HCT116 (cell line): ENCODE measurements at regions not wholly inside any gene's neighbourhood (a gene's known extent, or its start where the extent isn't known, plus 50 kb on each side); places are given as distances from the start of the nearest gene placed in this dataset.
A peak's percentile ranks its signal among the peaks of the same experiment; 100 is the strongest.

Experiments
- ATAC-seq: fragments of 200-7000 bp; cut with Tn5 transposase; 2 replicates; pipeline ENCODE4 v1.9.1; 2020; ENCODE audit warnings: mild to moderate bottlenecking, moderate library complexity
- BruUV-seq: library from RNA; stranded (reverse); fragments of 400-500 nt; replicated peaks from 2 replicates; lab custom pipeline; 2021; lab: Mats Ljungman, UMichigan
- CTCF ChIA-PET: fragments of 300-600 bp; sonication (Branson Sonifier 250); formaldehyde crosslinking; loops from one replicate; lab custom pipeline; 2021; ENCODE audit warnings: antibody characterized with exemption; lab: Charles Lee
- POLR2A ChIA-PET: fragments of 300-600, 350-600 bp; sonication (Branson Sonifier 250); formaldehyde crosslinking; loops from one replicate; lab custom pipeline; 2021; ENCODE audit warnings: antibody characterized with exemption; lab: Charles Lee
- RAD21 ChIA-PET, 2 experiments: fragments of 300-600 bp; sonication (Branson Sonifier 250); formaldehyde crosslinking; loops; one replicate each; lab custom pipeline; 2023; ENCODE audit warnings: low total read pairs in 2 of 2; ENCODE audit not compliant: uncharacterized antibody in 2 of 2, unreplicated experiment in 2 of 2, low non-redundant PET in 1 of 2; lab: Charles Lee
- DNase-seq: peaks from one replicate; pipeline ENCODE4 v3.0.0-alpha.2; 2010; ENCODE audit warnings: low read depth, low spot score
- H2AFZ ChIP-seq: fragments of 200-600 bp; shearing (Covaris generic), sonication (generic); 2 replicates; pipeline ENCODE4 v1.6.1; 2017; ENCODE audit warnings: low read depth, mixed run types, mixed read lengths, antibody characterized with exemption, low read length; ENCODE audit not compliant: poor library complexity, severe bottlenecking
- H3K27ac ChIP-seq: 2 replicates; pipeline ENCODE4 v1.5.1; 2012; ENCODE audit warnings: low read depth, low read length
- H3K27me3 ChIP-seq: fragments of 200-600 bp; sonication (generic); 2 replicates; pipeline ENCODE4 v1.6.1; 2016; ENCODE audit warnings: mixed run types, low read length, mixed read lengths; ENCODE audit not compliant: insufficient read depth
- H3K36me3 ChIP-seq, 2 experiments: fragments of 200-500 bp in 1 of 2; fragments of 200-600 bp in 1 of 2; sonication (Bioruptor generic) in 1 of 2; sonication (generic) in 1 of 2; 2 replicates each; pipeline versions ENCODE4 v1.5.1 to v1.6.1; 2014 to 2016; ENCODE audit warnings: low read length in 2 of 2, inconsistent platforms in 1 of 2, mixed read lengths in 1 of 2, mixed run types in 1 of 2; ENCODE audit not compliant: insufficient read depth in 2 of 2, control insufficient read depth in 1 of 2
- H3K4me1 ChIP-seq, 2 experiments: fragments of 200-600 bp in 1 of 2; sonication (generic) in 1 of 2; 2 replicates each; pipeline versions ENCODE4 v1.5.1 to v1.6.1; 2012 to 2017; ENCODE audit warnings: low read length in 2 of 2, inconsistent platforms in 1 of 2, mild to moderate bottlenecking in 1 of 2, mixed read lengths in 1 of 2, mixed run types in 1 of 2, moderate library complexity in 1 of 2; ENCODE audit not compliant: insufficient read depth in 2 of 2, control insufficient read depth in 1 of 2
- H3K4me2 ChIP-seq: fragments of 200-600 bp; sonication (generic); 2 replicates; pipeline ENCODE4 v1.6.1; 2017; ENCODE audit warnings: mixed run types, low read length, mixed read lengths
- H3K4me3 ChIP-seq, 2 experiments: fragments of 200-600 bp in 1 of 2; sonication (generic) in 1 of 2; replicated peaks in 1 of 2; 2 replicates each; pipeline ENCODE4 v1.5.1; 2011 to 2016; ENCODE audit warnings: low read length in 2 of 2, control low read depth in 1 of 2, low read depth in 1 of 2, mild to moderate bottlenecking in 1 of 2, mixed read lengths in 1 of 2, mixed run types in 1 of 2
- H3K79me2 ChIP-seq: fragments of 200-600 bp; sonication (generic); 2 replicates; pipeline ENCODE4 v1.6.1; 2017; ENCODE audit warnings: mild to moderate bottlenecking, mixed run types, low read length, moderate library complexity, mixed read lengths; ENCODE audit not compliant: insufficient read depth
- H3K9ac ChIP-seq: fragments of 200-600 bp; sonication (generic); 2 replicates; pipeline ENCODE4 v1.6.1; 2016; ENCODE audit warnings: low read length, mixed read lengths
- H3K9me2 ChIP-seq: fragments of 200-600 bp; sonication (generic), shearing (Covaris generic); 2 replicates; pipeline ENCODE4 v1.6.1; 2017; ENCODE audit warnings: mixed run types, mild to moderate bottlenecking, moderate library complexity; ENCODE audit not compliant: insufficient read depth
- H3K9me3 ChIP-seq, 2 experiments: fragments of 200-500 bp in 1 of 2; fragments of 200-600 bp in 1 of 2; sonication (Bioruptor generic) in 1 of 2; sonication (generic) in 1 of 2; 2 replicates each; pipeline ENCODE4 v1.6.1; 2014 to 2017; ENCODE audit warnings: low read length in 2 of 2, mixed read lengths in 2 of 2, inconsistent platforms in 1 of 2, low read depth in 1 of 2, mild to moderate bottlenecking in 1 of 2, mixed run types in 1 of 2, moderate library complexity in 1 of 2; ENCODE audit not compliant: control insufficient read depth in 1 of 2, insufficient read depth in 1 of 2
- H4K20me1 ChIP-seq: fragments of 200-600 bp; sonication (generic), shearing (Covaris generic); 2 replicates; pipeline ENCODE4 v1.6.1; 2017; ENCODE audit warnings: mixed run types, mild to moderate bottlenecking, moderate library complexity; ENCODE audit not compliant: insufficient read depth
- RAD21 ChIP-seq: IDR thresholded peaks from 2 replicates; pipeline ENCODE4 v1.6.1; 2012; ENCODE audit warnings: low read depth, mild to moderate bottlenecking
- SIN3A ChIP-seq: IDR thresholded peaks from 2 replicates; pipeline ENCODE4 v1.6.1; 2012; ENCODE audit warnings: low read depth
- intact Hi-C: fragments of 100-400 bp; cut with micrococcal nuclease; formaldehyde crosslinking; loops from 2 replicates; pipeline ENCODE4 v1.10.0; 2022
- TF ChIP-seq, protein P1 (sequence below), 3 experiments: fragments of 200-600 bp in 1 of 3; sonication (generic) in 1 of 3; IDR thresholded peaks in 2 of 3; conservative IDR thresholded peaks in 1 of 3; 2 replicates each; pipeline ENCODE4 v1.5.1; 2012 to 2017; ENCODE audit warnings: low read depth in 2 of 3, low read length in 2 of 3, antibody characterized with exemption in 1 of 3, borderline replicate concordance in 1 of 3, control low read depth in 1 of 3, mild to moderate bottlenecking in 1 of 3, mixed read lengths in 1 of 3, mixed run types in 1 of 3, moderate library complexity in 1 of 3; ENCODE audit not compliant: insufficient read depth in 1 of 3

- Histone ChIP-seq H3K9me2 (no peaks in the 10 kb centered on the region), H3K4me1 (no peaks in the 10 kb centered on the region), H2AFZ (no peak overlapping the region), H3K4me2 (no peak overlapping the region), H3K4me3 (no peak overlapping the region), H3K36me3 (no peaks in the 10 kb centered on the region), H3K9me3 (no peaks in the 10 kb centered on the region), H3K27me3 (no peaks in the 10 kb centered on the region), H3K9ac (no peak overlapping the region), H3K27ac (no peak overlapping the region), H3K79me2 (no peaks in the 10 kb centered on the region), H4K20me1 (no peaks in the 10 kb centered on the region)
- TF ChIP-seq SIN3A = no peak
- intact Hi-C loops = no loop called here
- ChIA-PET RAD21 (no interaction called here), POLR2A (no interaction called here), CTCF (interaction anchor here (1.0 kb wide), 2 partner anchors 793 to 798 kb away, joined by 5 to 6 read pairs; no protein-coding TSS in a partner anchor)
- BruUV-seq = no TSS peak
- ATAC-seq = no peak
- no peak for DNase-seq
These were observed 714.6 kb downstream of the CD109 start for GRCh38 chr6:74410630-74411029.

GRCh38 chr6:74409447-74409846, 713.4 kb downstream of the CD109 start:
- DNase-seq = peak; percentile 31
- Histone ChIP-seq H3K9ac (no peak overlapping the region), H3K9me3 (no peaks in the 10 kb centered on the region), H3K27ac (no peak overlapping the region), H2AFZ (peak overlapping the region; percentile 54), H3K27me3 (no peaks in the 10 kb centered on the region), H3K79me2 (no peaks in the 10 kb centered on the region), H3K4me2 (no peak overlapping the region), H4K20me1 (no peaks in the 10 kb centered on the region), H3K36me3 (no peaks in the 10 kb centered on the region), H3K4me3 (no peak overlapping the region), H3K9me2 (no peaks in the 10 kb centered on the region)
- ATAC-seq = peak; percentile 76
- POLR2A ChIA-PET = no interaction called here
- CTCF ChIA-PET = interaction anchor here (1.1 to 2.4 kb wide), 4 partner anchors 23 to 800 kb away, joined by 3 to 25 read pairs (median 10); partner anchors contain the start of gene COL12A1
- no TSS peak for BruUV-seq
- RAD21 ChIA-PET = interaction anchor here in 1 of 2 experiments (1.1 kb wide), 1 partner anchor 799 kb away, joined by 4 read pairs; no protein-coding TSS in a partner anchor
- intact Hi-C loops = loop anchor here (1.0 to 5.0 kb wide), 4 partner anchors 165 to 796 kb away; no protein-coding TSS in a partner anchor
- no peak for TF ChIP-seq SIN3A
- peak; percentile 84 for TF ChIP-seq RAD21
- TF ChIP-seq, protein P1, sequence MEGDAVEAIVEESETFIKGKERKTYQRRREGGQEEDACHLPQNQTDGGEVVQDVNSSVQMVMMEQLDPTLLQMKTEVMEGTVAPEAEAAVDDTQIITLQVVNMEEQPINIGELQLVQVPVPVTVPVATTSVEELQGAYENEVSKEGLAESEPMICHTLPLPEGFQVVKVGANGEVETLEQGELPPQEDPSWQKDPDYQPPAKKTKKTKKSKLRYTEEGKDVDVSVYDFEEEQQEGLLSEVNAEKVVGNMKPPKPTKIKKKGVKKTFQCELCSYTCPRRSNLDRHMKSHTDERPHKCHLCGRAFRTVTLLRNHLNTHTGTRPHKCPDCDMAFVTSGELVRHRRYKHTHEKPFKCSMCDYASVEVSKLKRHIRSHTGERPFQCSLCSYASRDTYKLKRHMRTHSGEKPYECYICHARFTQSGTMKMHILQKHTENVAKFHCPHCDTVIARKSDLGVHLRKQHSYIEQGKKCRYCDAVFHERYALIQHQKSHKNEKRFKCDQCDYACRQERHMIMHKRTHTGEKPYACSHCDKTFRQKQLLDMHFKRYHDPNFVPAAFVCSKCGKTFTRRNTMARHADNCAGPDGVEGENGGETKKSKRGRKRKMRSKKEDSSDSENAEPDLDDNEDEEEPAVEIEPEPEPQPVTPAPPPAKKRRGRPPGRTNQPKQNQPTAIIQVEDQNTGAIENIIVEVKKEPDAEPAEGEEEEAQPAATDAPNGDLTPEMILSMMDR (IDR thresholded peaks at IDR 0.05 in 2 of 3, conservative IDR thresholded peaks at IDR 0.05 in 1 of 3; ENCODE audit: borderline replicate concordance in 1 of 3, insufficient read depth in 1 of 3, low read depth in 2 of 3, low read length in 2 of 3) = peak; percentile 21 to 58 (median 58); a peak in 4 of 6 replicates
- TF ChIP-seq, all 23 proteins: peak for 2
- no peaks in the 10 kb centered on the region for H3K4me1 ChIP-seq
